ENCODE measurements at regions not wholly inside any gene's neighbourhood (a gene's known extent, or its start where the extent isn't known, plus 50 kb on each side); places are given as distances from the start of the nearest gene placed in this dataset.
"Not testable (repeated sequence)": the region's sequence is repeated elsewhere in the genome, so short reads cannot be mapped to it uniquely, and the experiment has no call there.

DNA sequence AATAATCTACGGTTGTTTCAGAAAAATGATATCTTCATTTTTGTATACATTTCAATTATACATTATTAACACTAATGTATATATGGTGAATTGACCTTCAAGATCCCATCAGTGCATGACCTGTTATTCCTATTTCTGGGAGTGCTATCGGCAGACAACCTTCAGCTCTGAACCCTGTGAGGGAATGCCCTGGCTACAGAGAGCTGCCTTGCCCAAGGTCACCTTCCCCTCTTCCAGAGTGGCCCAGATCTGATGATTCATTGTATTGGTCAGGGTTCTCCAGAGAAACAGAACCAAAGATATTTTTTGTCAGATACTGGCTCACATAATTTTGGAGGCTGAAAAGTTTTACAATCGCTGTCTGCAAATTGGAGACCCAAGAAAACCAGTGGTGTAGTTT, 235.5 kb downstream of the ZNF92 start:
- intact Hi-C loops (cut with micrococcal nuclease) = no loop called here
- DNase-seq (ENCODE audit: low read depth, low spot score) = no peak
- TF ChIP-seq SIN3A (IDR thresholded peaks at IDR 0.05; ENCODE audit: low read depth) = no peak
- no peak for TF ChIP-seq YY1 (IDR thresholded peaks at IDR 0.05; ENCODE audit: extremely low read depth, insufficient replicate concordance, low read depth, low read length)
- TF ChIP-seq SP1 (IDR thresholded peaks at IDR 0.05; ENCODE audit: low read depth) = no peak
- TF ChIP-seq FOSL1 (IDR thresholded peaks at IDR 0.05; ENCODE audit: low read depth) = no peak
- TF ChIP-seq, protein P1, sequence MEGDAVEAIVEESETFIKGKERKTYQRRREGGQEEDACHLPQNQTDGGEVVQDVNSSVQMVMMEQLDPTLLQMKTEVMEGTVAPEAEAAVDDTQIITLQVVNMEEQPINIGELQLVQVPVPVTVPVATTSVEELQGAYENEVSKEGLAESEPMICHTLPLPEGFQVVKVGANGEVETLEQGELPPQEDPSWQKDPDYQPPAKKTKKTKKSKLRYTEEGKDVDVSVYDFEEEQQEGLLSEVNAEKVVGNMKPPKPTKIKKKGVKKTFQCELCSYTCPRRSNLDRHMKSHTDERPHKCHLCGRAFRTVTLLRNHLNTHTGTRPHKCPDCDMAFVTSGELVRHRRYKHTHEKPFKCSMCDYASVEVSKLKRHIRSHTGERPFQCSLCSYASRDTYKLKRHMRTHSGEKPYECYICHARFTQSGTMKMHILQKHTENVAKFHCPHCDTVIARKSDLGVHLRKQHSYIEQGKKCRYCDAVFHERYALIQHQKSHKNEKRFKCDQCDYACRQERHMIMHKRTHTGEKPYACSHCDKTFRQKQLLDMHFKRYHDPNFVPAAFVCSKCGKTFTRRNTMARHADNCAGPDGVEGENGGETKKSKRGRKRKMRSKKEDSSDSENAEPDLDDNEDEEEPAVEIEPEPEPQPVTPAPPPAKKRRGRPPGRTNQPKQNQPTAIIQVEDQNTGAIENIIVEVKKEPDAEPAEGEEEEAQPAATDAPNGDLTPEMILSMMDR (IDR thresholded peaks at IDR 0.05 in 2 of 3, conservative IDR thresholded peaks at IDR 0.05 in 1 of 3; ENCODE audit: borderline replicate concordance in 1 of 3, insufficient read depth in 1 of 3, low read depth in 2 of 3, low read length in 2 of 3) = no peak
- no peak for TF ChIP-seq ZFX (IDR thresholded peaks at IDR 0.05)
- TF ChIP-seq ZNF274 (IDR thresholded peaks at IDR 0.05; ENCODE audit: low read depth, low read length) = no peak
- TF ChIP-seq RAD21 (IDR thresholded peaks at IDR 0.05; ENCODE audit: low read depth) = no peak
- TF ChIP-seq, protein P2, sequence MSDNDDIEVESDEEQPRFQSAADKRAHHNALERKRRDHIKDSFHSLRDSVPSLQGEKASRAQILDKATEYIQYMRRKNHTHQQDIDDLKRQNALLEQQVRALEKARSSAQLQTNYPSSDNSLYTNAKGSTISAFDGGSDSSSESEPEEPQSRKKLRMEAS (IDR thresholded peaks at IDR 0.05) = no peak
- TF ChIP-seq EGR1 (IDR thresholded peaks at IDR 0.05; ENCODE audit: low read depth) = no peak
- TF ChIP-seq, protein P3, sequence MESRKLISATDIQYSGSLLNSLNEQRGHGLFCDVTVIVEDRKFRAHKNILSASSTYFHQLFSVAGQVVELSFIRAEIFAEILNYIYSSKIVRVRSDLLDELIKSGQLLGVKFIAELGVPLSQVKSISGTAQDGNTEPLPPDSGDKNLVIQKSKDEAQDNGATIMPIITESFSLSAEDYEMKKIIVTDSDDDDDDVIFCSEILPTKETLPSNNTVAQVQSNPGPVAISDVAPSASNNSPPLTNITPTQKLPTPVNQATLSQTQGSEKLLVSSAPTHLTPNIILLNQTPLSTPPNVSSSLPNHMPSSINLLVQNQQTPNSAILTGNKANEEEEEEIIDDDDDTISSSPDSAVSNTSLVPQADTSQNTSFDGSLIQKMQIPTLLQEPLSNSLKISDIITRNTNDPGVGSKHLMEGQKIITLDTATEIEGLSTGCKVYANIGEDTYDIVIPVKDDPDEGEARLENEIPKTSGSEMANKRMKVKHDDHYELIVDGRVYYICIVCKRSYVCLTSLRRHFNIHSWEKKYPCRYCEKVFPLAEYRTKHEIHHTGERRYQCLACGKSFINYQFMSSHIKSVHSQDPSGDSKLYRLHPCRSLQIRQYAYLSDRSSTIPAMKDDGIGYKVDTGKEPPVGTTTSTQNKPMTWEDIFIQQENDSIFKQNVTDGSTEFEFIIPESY (IDR thresholded peaks at IDR 0.05; ENCODE audit: extremely low read depth, insufficient replicate concordance, low read length) = no peak
- no peak for TF ChIP-seq TCF7L2 (IDR thresholded peaks at IDR 0.05; ENCODE audit: borderline replicate concordance, extremely low read depth, insufficient read depth, insufficient read length)
- TF ChIP-seq CBX3 (IDR thresholded peaks at IDR 0.05; ENCODE audit: low read depth) = no peak
- TF ChIP-seq, protein P4, sequence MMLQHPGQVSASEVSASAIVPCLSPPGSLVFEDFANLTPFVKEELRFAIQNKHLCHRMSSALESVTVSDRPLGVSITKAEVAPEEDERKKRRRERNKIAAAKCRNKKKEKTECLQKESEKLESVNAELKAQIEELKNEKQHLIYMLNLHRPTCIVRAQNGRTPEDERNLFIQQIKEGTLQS (IDR thresholded peaks at IDR 0.05) = no peak
- no peak for TF ChIP-seq POLR2A (IDR thresholded peaks at IDR 0.05; ENCODE audit: borderline replicate concordance, extremely low read depth, insufficient read depth, insufficient read length)
- no peak for TF ChIP-seq POLR2AphosphoS5 (IDR thresholded peaks at IDR 0.05; ENCODE audit: low read depth, low read length)
- no peak for TF ChIP-seq EZH2phosphoT487 (IDR thresholded peaks at IDR 0.05; ENCODE audit: borderline replicate concordance)
- TF ChIP-seq EZH2 (IDR thresholded peaks at IDR 0.05) = no peak
- TF ChIP-seq JUND (IDR thresholded peaks at IDR 0.05) = no peak
- Histone ChIP-seq H4K20me1 (ENCODE audit: insufficient read depth) (no peaks in the 10 kb centered on the region), H3K9me3 (ENCODE audit: control insufficient read depth in 1 of 2, insufficient read depth in 1 of 2, low read depth in 1 of 2, low read length in 2 of 2) (no peaks in the 10 kb centered on the region), H2AFZ (ENCODE audit: low read depth, low read length, poor library complexity, severe bottlenecking) (no peak overlapping the region), H3K9me2 (ENCODE audit: insufficient read depth) (no peaks in the 10 kb centered on the region), H3K27me3 (ENCODE audit: insufficient read depth, low read length) (peaks cover 40% of the 10 kb centered on the region), H3K27ac (ENCODE audit: low read depth, low read length) (no peak overlapping the region), H3K36me3 (ENCODE audit: control insufficient read depth in 1 of 2, insufficient read depth in 2 of 2, low read length in 2 of 2) (no peaks in the 10 kb centered on the region), H3K4me1 (ENCODE audit: control insufficient read depth in 1 of 2, insufficient read depth in 2 of 2, low read length in 2 of 2) (no peaks in the 10 kb centered on the region), H3K9ac (ENCODE audit: low read length) (no peak overlapping the region), H3K4me3 (replicated peaks in 1 of 2; ENCODE audit: low read depth in 1 of 2, low read length in 2 of 2) (no peak overlapping the region), H3K4me2 (ENCODE audit: low read length) (no peak overlapping the region), H3K79me2 (ENCODE audit: insufficient read depth, low read length) (no peaks in the 10 kb centered on the region)
- BruUV-seq (replicated peaks) = no TSS peak
- ATAC-seq = no peak
- ChIA-PET CTCF (no interaction called here), RAD21 (ENCODE audit: low non-redundant PET in 1 of 2, low total read pairs in 2 of 2, uncharacterized antibody in 2 of 2, unreplicated experiment in 2 of 2) (no interaction called here), POLR2A (no interaction called here)

DNA sequence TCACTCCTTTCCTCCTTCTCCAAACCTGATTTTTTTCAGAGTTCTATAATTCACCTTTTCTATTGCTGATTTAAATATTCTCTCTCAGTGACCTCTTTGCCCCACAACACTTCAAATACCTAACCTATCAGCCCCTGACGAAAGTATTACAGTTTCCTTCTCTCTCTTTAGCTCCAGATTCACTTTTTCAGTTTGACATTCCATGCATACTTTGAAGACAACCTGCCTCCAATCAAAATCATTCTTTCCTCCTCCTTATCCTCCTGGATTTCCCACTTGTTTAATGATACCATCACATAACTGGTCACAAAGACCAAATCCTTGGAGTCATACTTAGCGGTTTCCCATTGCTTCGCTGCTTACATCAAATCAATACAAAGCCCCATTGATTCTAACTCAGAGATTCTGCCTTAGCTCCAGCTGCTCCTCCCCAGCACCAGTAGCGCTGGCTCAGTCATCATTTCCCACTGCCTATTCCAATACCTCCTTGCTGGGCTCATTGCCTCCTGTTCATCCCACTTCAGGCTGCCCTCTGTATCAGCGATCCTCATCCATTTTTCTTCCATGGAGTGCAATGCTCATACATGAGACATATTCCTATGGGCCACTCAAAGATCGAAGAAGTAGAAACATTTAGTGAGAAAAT, 240.1 kb downstream of the ZNF92 start:
- H2AFZ ChIP-seq (ENCODE audit: low read depth, low read length, poor library complexity, severe bottlenecking); H3K4me1 ChIP-seq (ENCODE audit: control insufficient read depth in 1 of 2, insufficient read depth in 2 of 2, low read length in 2 of 2); H3K36me3 ChIP-seq (ENCODE audit: control insufficient read depth in 1 of 2, insufficient read depth in 2 of 2, low read length in 2 of 2); CTCF ChIA-PET; POLR2A ChIA-PET; intact Hi-C loops (cut with micrococcal nuclease); H3K27ac ChIP-seq (ENCODE audit: low read depth, low read length); H3K79me2 ChIP-seq (ENCODE audit: insufficient read depth, low read length); H4K20me1 ChIP-seq (ENCODE audit: insufficient read depth); BruUV-seq (replicated peaks); H3K9me3 ChIP-seq (ENCODE audit: control insufficient read depth in 1 of 2, insufficient read depth in 1 of 2, low read depth in 1 of 2, low read length in 2 of 2); H3K9ac ChIP-seq (ENCODE audit: low read length); DNase-seq (ENCODE audit: low read depth, low spot score); H3K9me2 ChIP-seq (ENCODE audit: insufficient read depth); H3K4me2 ChIP-seq (ENCODE audit: low read length); RAD21 ChIA-PET (ENCODE audit: low non-redundant PET in 1 of 2, low total read pairs in 2 of 2, uncharacterized antibody in 2 of 2, unreplicated experiment in 2 of 2); H3K4me3 ChIP-seq (replicated peaks in 1 of 2; ENCODE audit: low read depth in 1 of 2, low read length in 2 of 2); ATAC-seq: not testable (repeated sequence)
- H3K27me3 ChIP-seq (ENCODE audit: insufficient read depth, low read length) = peaks cover 36% of the 10 kb centered on the region

Data from HCT116 (cell line).